HepG2 (cell line): ENCODE measurements at regions not wholly inside any gene's neighbourhood (a gene's known extent, or its start where the extent isn't known, plus 50 kb on each side); places are given as distances from the start of the nearest gene placed in this dataset.

ENCODE experiments used
- BCL6 ChIP-seq: IDR thresholded peaks from 2 replicates; pipeline ENCODE4 v1.6.1; 2016; ENCODE audit warnings: missing genetic modification reagents, missing compliant biosample characterization
- ELF3 ChIP-seq: IDR thresholded peaks from 2 replicates; pipeline ENCODE4 v1.6.1; 2016; ENCODE audit warnings: missing genetic modification reagents, missing compliant biosample characterization
- EZH2 ChIP-seq: conservative IDR thresholded peaks from 2 replicates; pipeline ENCODE4 v1.6.1; 2012; ENCODE audit warnings: mild to moderate bottlenecking, low read depth, low read length, moderate library complexity
- MYC ChIP-seq: sonication (generic); formaldehyde crosslinking; IDR thresholded peaks from 2 replicates; pipeline ENCODE4 v1.9.0; 2021; ENCODE audit warnings: missing genetic modification reagents, borderline replicate concordance
- PHF8 ChIP-seq: sonication (generic); formaldehyde crosslinking; IDR thresholded peaks from 2 replicates; pipeline ENCODE4 v1.5.0; 2020; ENCODE audit warnings: missing genetic modification reagents
- POLR2A ChIP-seq, 2 experiments: IDR thresholded peaks; 2 replicates each; pipeline ENCODE4 v1.6.1; 2011; ENCODE audit warnings: low read depth in 2 of 2, low read length in 2 of 2, mild to moderate bottlenecking in 1 of 2, moderate library complexity in 1 of 2; ENCODE audit not compliant: insufficient read depth in 1 of 2
- RXRA ChIP-seq: sonication (generic); formaldehyde crosslinking; IDR thresholded peaks from 2 replicates; pipeline ENCODE4 v1.5.1; 2020; ENCODE audit warnings: missing genetic modification reagents
- SMAD9 ChIP-seq: sonication (generic); formaldehyde crosslinking; IDR thresholded peaks from 2 replicates; pipeline ENCODE4 v1.5.1; 2020; ENCODE audit warnings: mild to moderate bottlenecking, missing genetic modification reagents
- TCF7 ChIP-seq: sonication (generic); IDR thresholded peaks from 2 replicates; pipeline ENCODE4 v1.6.1; 2016; ENCODE audit warnings: antibody characterized with exemption, low read depth
- YY1 ChIP-seq: IDR thresholded peaks from 2 replicates; pipeline ENCODE4 v1.6.1; 2011; ENCODE audit warnings: low read length, low read depth, moderate library complexity, mild to moderate bottlenecking; ENCODE audit not compliant: insufficient read depth, insufficient replicate concordance
- ZNF432 ChIP-seq: sonication (generic); formaldehyde crosslinking; IDR thresholded peaks from 2 replicates; pipeline ENCODE4 v1.5.0; 2020; ENCODE audit warnings: missing genetic modification reagents, mild to moderate bottlenecking, borderline replicate concordance
- ZNF878 ChIP-seq: sonication (generic); formaldehyde crosslinking; IDR thresholded peaks from 2 replicates; pipeline ENCODE4 v1.8.1; 2023; ENCODE audit warnings: mild to moderate bottlenecking, missing genetic modification reagents, moderate library complexity
- TF ChIP-seq, protein P1 (sequence below): sonication (generic); formaldehyde crosslinking; IDR thresholded peaks from 2 replicates; pipeline ENCODE4 v1.5.0; 2020; ENCODE audit warnings: mild to moderate bottlenecking, missing genetic modification reagents, moderate library complexity
- TF ChIP-seq, protein P2 (sequence below): sonication (generic); formaldehyde crosslinking; IDR thresholded peaks from 2 replicates; pipeline ENCODE4 v1.4.0; 2020; ENCODE audit warnings: mild to moderate bottlenecking, missing genetic modification reagents

DNA sequence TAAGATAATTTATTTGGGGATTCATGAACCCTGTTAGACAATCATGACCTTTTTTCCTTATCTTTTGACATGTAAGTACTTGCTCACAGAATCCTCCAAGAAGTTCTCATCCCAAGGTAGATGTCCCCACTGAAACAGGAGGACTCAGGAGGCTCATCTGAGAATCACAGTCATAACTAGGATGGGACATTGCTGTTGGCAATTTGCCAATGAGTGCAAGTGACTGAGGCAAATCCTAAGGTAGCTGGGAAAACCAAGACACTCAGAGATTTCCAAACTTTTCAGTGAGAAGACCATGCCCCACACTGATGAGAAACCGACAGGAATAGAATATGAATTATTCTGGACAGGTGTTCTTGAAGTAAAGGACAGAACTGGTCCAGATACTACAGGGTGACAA lies 735.0 kb downstream of the TMEM182 start:
- TF ChIP-seq ZNF878 (CRISPR knock-in tag): no peak
- TF ChIP-seq SMAD9 (CRISPR knock-in tag): no peak
- no peak for TF ChIP-seq POLR2A (IDR thresholded peaks at IDR 0.05; ENCODE audit: insufficient read depth in 1 of 2, low read depth in 2 of 2, low read length in 2 of 2)
- TF ChIP-seq BCL6 (CRISPR knock-in tag): no peak
- no peak for TF ChIP-seq PHF8 (CRISPR knock-in tag)
- no peak for TF ChIP-seq EZH2
- TF ChIP-seq YY1: no peak
- no peak for TF ChIP-seq MYC (CRISPR knock-in tag)
- TF ChIP-seq TCF7: no peak
- no peak for TF ChIP-seq ZNF432 (CRISPR knock-in tag)
- TF ChIP-seq, protein P1, sequence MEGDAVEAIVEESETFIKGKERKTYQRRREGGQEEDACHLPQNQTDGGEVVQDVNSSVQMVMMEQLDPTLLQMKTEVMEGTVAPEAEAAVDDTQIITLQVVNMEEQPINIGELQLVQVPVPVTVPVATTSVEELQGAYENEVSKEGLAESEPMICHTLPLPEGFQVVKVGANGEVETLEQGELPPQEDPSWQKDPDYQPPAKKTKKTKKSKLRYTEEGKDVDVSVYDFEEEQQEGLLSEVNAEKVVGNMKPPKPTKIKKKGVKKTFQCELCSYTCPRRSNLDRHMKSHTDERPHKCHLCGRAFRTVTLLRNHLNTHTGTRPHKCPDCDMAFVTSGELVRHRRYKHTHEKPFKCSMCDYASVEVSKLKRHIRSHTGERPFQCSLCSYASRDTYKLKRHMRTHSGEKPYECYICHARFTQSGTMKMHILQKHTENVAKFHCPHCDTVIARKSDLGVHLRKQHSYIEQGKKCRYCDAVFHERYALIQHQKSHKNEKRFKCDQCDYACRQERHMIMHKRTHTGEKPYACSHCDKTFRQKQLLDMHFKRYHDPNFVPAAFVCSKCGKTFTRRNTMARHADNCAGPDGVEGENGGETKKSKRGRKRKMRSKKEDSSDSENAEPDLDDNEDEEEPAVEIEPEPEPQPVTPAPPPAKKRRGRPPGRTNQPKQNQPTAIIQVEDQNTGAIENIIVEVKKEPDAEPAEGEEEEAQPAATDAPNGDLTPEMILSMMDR (CRISPR knock-in tag): no peak
- TF ChIP-seq RXRA (CRISPR knock-in tag): no peak
- no peak for TF ChIP-seq ELF3 (CRISPR knock-in tag)
- TF ChIP-seq, protein P2, sequence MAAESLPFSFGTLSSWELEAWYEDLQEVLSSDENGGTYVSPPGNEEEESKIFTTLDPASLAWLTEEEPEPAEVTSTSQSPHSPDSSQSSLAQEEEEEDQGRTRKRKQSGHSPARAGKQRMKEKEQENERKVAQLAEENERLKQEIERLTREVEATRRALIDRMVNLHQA (CRISPR knock-in tag): no peak
